Kidney (tissue), 13 donors: ENCODE measurements at regions not wholly inside any gene's neighbourhood (a gene's known extent, or its start where the extent isn't known, plus 50 kb on each side); places are given as distances from the start of the nearest gene placed in this dataset.

Source experiments
- DNase-seq, 5 donors: peaks; one replicate each; pipeline ENCODE4 v3.0.0-alpha.2; 2013 to 2020
- FAIRE-seq: peaks from 2 replicates; lab custom pipeline; 2012; peaks lifted over from hg19 to GRCh38; lab: Jason Lieb, UNC
- H3K27ac ChIP-seq, 2 donors: one replicate each; pipeline ENCODE4 v1.7.0; 2013; ENCODE audit warnings: low read depth in 2 of 2, low read length in 2 of 2, inconsistent platforms in 1 of 2
- H3K27me3 ChIP-seq: one replicate; pipeline ENCODE4 v1.7.1; 2013; ENCODE audit warnings: low read length, inconsistent platforms; ENCODE audit not compliant: control insufficient read depth, insufficient read depth
- H3K36me3 ChIP-seq, 3 donors: one replicate each; pipeline versions ENCODE4 v1.7.0 to v1.7.1; 2013; ENCODE audit warnings: low read length in 3 of 3, control low read depth in 1 of 3, inconsistent platforms in 1 of 3; ENCODE audit not compliant: insufficient read depth in 3 of 3, control insufficient read depth in 2 of 3
- H3K4me1 ChIP-seq, 3 donors: one replicate each; pipeline versions ENCODE4 v1.7.0 to v1.7.1; 2013; ENCODE audit warnings: low read length in 3 of 3, inconsistent platforms in 1 of 3, low read depth in 1 of 3; ENCODE audit not compliant: control insufficient read depth in 2 of 3, insufficient read depth in 2 of 3
- H3K4me3 ChIP-seq, 3 donors: one replicate each; pipeline versions ENCODE4 v1.7.0 to v1.8.1; 2013; ENCODE audit warnings: low read length in 3 of 3, control low read depth in 1 of 3, inconsistent platforms in 1 of 3
- H3K9ac ChIP-seq, 3 donors: one replicate each; pipeline versions ENCODE4 v1.7.0 to v1.7.1; 2013; ENCODE audit warnings: low read length in 3 of 3, control low read depth in 1 of 3, inconsistent platforms in 1 of 3
- H3K9me3 ChIP-seq, 3 donors: one replicate each; pipeline versions ENCODE4 v1.7.0 to v1.7.1; 2013; ENCODE audit warnings: low read length in 3 of 3, control low read depth in 1 of 3, inconsistent platforms in 1 of 3; ENCODE audit not compliant: control insufficient read depth in 2 of 3, insufficient read depth in 1 of 3
- CTCF ChIP-seq: IDR thresholded peaks from 3 replicates; pipeline ENCODE4 v1.5.1; 2012; ENCODE audit warnings: mild to moderate bottlenecking, moderate library complexity, borderline replicate concordance; ENCODE audit not compliant: insufficient read depth; ENCODE audit errors: extremely low read depth
- intact Hi-C: fragments of 100-400 bp; cut with DNase I; formaldehyde crosslinking; loops from one replicate; pipeline ENCODE4 v1.11.1; 2022
- donor health status: control.
- donor health status: control.
- donor health status: control.
- donor health status: control.
- donor health status: control.
- donor health status: DM: yes; HTN: yes; CAD: no.
- donor health status: Normal renal cell carcinoma (clear cell type).

- Histone ChIP-seq H3K9me3 (peaks cover 0 to 15% (median 5%) of the 10 kb centered on the region in 3 donors), H3K4me3 (no peak overlapping the region), H3K27ac (no peak overlapping the region), H3K36me3 (no peaks in the 10 kb centered on the region), H3K9ac (no peak overlapping the region), H3K27me3 (no peaks in the 10 kb centered on the region), H3K4me1 (no peaks in the 10 kb centered on the region)
- FAIRE-seq (no peak), DNase-seq (no peak)
- intact Hi-C loops = no loop called here
- TF ChIP-seq CTCF = no peak
These were observed 198.5 kb downstream of the ADGRG6 start for GRCh38 chr6:142500250-142500786.

GRCh38 chr6:142501795-142502194 is 200.0 kb downstream of the ADGRG6 start:
- no peak for FAIRE-seq

DNA sequence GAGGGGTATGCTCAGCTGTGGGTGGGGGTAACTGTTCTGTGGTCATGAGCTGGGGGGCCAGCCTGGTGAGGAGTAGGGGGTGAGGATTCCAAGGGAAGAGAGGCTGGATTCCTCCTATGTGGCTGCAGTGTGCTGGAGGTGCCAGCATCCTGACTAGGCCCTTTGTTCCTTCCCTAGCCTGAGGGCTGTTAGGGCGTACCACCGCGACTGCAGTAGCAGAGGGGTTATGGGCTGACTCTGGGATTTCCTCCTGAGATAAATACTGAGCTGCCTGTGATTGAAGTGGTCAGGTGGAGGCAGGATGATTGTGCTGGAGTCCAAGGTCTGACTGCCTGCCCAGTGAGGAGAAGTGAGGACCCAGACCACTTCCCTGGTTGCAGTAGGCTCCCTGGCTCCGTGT is 205.3 kb downstream of the ADGRG6 start:
- Histone ChIP-seq H3K9ac (no peak overlapping the region), H3K4me1 (no peaks in the 10 kb centered on the region), H3K36me3 (no peaks in the 10 kb centered on the region), H3K9me3 (peaks cover 0 to 11% (median 5%) of the 10 kb centered on the region in 3 donors), H3K27ac (no peak overlapping the region), H3K4me3 (no peak overlapping the region), H3K27me3 (no peaks in the 10 kb centered on the region)
- intact Hi-C loops = no loop called here
- TF ChIP-seq CTCF = no peak
- FAIRE-seq = no peak
- peak in 1 of 5 donors; percentile 26 for DNase-seq

More at GRCh38 chr6:142501795-142502194, 200.0 kb downstream of the ADGRG6 start:
- Histone ChIP-seq H3K4me1 (no peaks in the 10 kb centered on the region), H3K4me3 (no peak overlapping the region), H3K9ac (no peak overlapping the region), H3K9me3 (peaks cover 0 to 15% (median 5%) of the 10 kb centered on the region in 3 donors), H3K27ac (no peak overlapping the region), H3K27me3 (no peaks in the 10 kb centered on the region), H3K36me3 (no peaks in the 10 kb centered on the region)
- intact Hi-C loops = no loop called here
- no peak for DNase-seq
- TF ChIP-seq CTCF = no peak

GRCh38 chr6:142510211-142510610 is 208.4 kb downstream of the ADGRG6 start:
- Histone ChIP-seq H3K4me3 (no peak overlapping the region), H3K27ac (no peak overlapping the region), H3K9me3 (no peaks in the 10 kb centered on the region), H3K27me3 (no peaks in the 10 kb centered on the region), H3K9ac (no peak overlapping the region), H3K4me1 (no peaks in the 10 kb centered on the region), H3K36me3 (no peaks in the 10 kb centered on the region)
- FAIRE-seq (no peak), DNase-seq (peak in 1 of 5 donors; percentile 13)
- no peak for TF ChIP-seq CTCF
- intact Hi-C loops = no loop called here
